ENCODE measurements at regions not wholly inside any gene's neighbourhood (a gene's known extent, or its start where the extent isn't known, plus 50 kb on each side); places are given as distances from the start of the nearest gene placed in this dataset.

- TF ChIP-seq EZH2 (IDR thresholded peaks at IDR 0.05) (no peak), POLR2AphosphoS5 (IDR thresholded peaks at IDR 0.05; ENCODE audit: borderline replicate concordance, low read depth, low read length) (no peak), FOXP2 (optimal IDR thresholded peaks at IDR 0.05; ENCODE audit: control extremely low read depth, extremely low read length, insufficient read depth) (no peak)
Observed at GRCh38 chr9:118271331-118271730, 567.1 kb downstream of the TLR4 start.

Measured in SK-N-MC (cell line).